Caki2 (cell line): ENCODE measurements at regions not wholly inside any gene's neighbourhood (a gene's known extent, or its start where the extent isn't known, plus 50 kb on each side); places are given as distances from the start of the nearest gene placed in this dataset.
"Not testable (repeated sequence)": the region's sequence is repeated elsewhere in the genome, so short reads cannot be mapped to it uniquely, and the experiment has no call there.

Source experiments
- DNase-seq: peaks from one replicate; pipeline ENCODE4 v3.0.0-alpha.2; 2015; ENCODE audit warnings: low read depth
- in situ Hi-C: cut with HindIII; loops from 2 replicates; pipeline ENCODE4 v1.10.0; 2016; ENCODE audit warnings: low sequenced_read_pairs, low pct_unique_long_range_greater_than_20kb, mixed read lengths

- in situ Hi-C loops: no loop called here
- no peak for DNase-seq
These were observed 112.9 kb downstream of the TUBA3C start for GRCh38 chr13:19068691-19069090.

GRCh38 chr13:19067767-19068166 is 113.9 kb downstream of the TUBA3C start:
- in situ Hi-C loops: no loop called here
- no peak for DNase-seq

- no peak for DNase-seq
- in situ Hi-C loops: no loop called here
These were observed 118.8 kb downstream of the TUBA3C start for GRCh38 chr13:19062801-19063200.

GRCh38 chr13:19062019-19062646 is 119.5 kb downstream of the TUBA3C start:
- in situ Hi-C loops: no loop called here
- no peak for DNase-seq

GRCh38 chr13:19061278-19061677 is 120.3 kb downstream of the TUBA3C start:
- no peak for DNase-seq
- in situ Hi-C loops: no loop called here

- in situ Hi-C loops: no loop called here
- no peak for DNase-seq
These were observed 121.2 kb downstream of the TUBA3C start for GRCh38 chr13:19060311-19061002.

GRCh38 chr13:19059016-19059780 is 122.4 kb downstream of the TUBA3C start:
- no peak for DNase-seq
- in situ Hi-C loops: no loop called here

- DNase-seq: no peak
These were observed 123.1 kb downstream of the TUBA3C start for GRCh38 chr13:19058566-19058965.

GRCh38 chr13:19057588-19058340 is 123.9 kb downstream of the TUBA3C start:
- in situ Hi-C loops: no loop called here
- DNase-seq: no peak

More at GRCh38 chr13:19058566-19058965, 123.1 kb downstream of the TUBA3C start:
- in situ Hi-C loops: no loop called here

GRCh38 chr13:19056984-19057490 is 124.6 kb downstream of the TUBA3C start:
- DNase-seq: no peak
- in situ Hi-C loops: no loop called here

GRCh38 chr13:19056355-19056880 is 125.2 kb downstream of the TUBA3C start:
- in situ Hi-C loops: no loop called here
- DNase-seq: no peak

- in situ Hi-C loops: no loop called here
These were observed 126.0 kb downstream of the TUBA3C start for GRCh38 chr13:19055611-19056010.

GRCh38 chr13:19053561-19053960 is 128.1 kb downstream of the TUBA3C start:
- no peak for DNase-seq
- in situ Hi-C loops: no loop called here

More at GRCh38 chr13:19055611-19056010, 126.0 kb downstream of the TUBA3C start:
- DNase-seq: no peak

- no peak for DNase-seq
- in situ Hi-C loops: no loop called here
These were observed 128.7 kb downstream of the TUBA3C start for GRCh38 chr13:19052931-19053330.

- in situ Hi-C loops: no loop called here
- no peak for DNase-seq
These were observed 129.4 kb downstream of the TUBA3C start for GRCh38 chr13:19052180-19052579.

GRCh38 chr13:19050901-19051300 is 130.7 kb downstream of the TUBA3C start:
- DNase-seq: no peak
- in situ Hi-C loops: no loop called here

GRCh38 chr13:19049624-19050023 is 132.0 kb downstream of the TUBA3C start:
- DNase-seq, in situ Hi-C loops: not testable (repeated sequence)

- in situ Hi-C loops: no loop called here
- no peak for DNase-seq
These were observed 133.2 kb downstream of the TUBA3C start for GRCh38 chr13:19048381-19048780.
